Activated T-helper 17 cell treated with anti-CD3 and anti-CD28 coated beads, Interleukin-2, amount 50 U/mL, for 72 hours (primary cell): ENCODE measurements at regions not wholly inside any gene's neighbourhood (a gene's known extent, or its start where the extent isn't known, plus 50 kb on each side); places are given as distances from the start of the nearest gene placed in this dataset.
"Not testable (repeated sequence)": the region's sequence is repeated elsewhere in the genome, so short reads cannot be mapped to it uniquely, and the experiment has no call there.

ENCODE experiments used
- ATAC-seq: fragments of 150-1000 bp; cut with Tn5 transposase; replicated peaks from 2 replicates; pipeline ENCODE4 v1.10.0; 2021; ENCODE audit warnings: mild to moderate bottlenecking, moderate library complexity
- H3K27ac Mint-ChIP-seq: one replicate; pipeline ENCODE4 v1.8.0; 2022; ENCODE audit warnings: mixed read lengths
- H3K27me3 Mint-ChIP-seq: one replicate; pipeline ENCODE4 v1.8.0; 2022; ENCODE audit warnings: mixed read lengths
- H3K36me3 Mint-ChIP-seq: one replicate; pipeline ENCODE4 v1.8.0; 2022; ENCODE audit warnings: low read depth, mild to moderate bottlenecking, mixed read lengths
- H3K4me1 Mint-ChIP-seq: one replicate; pipeline ENCODE4 v1.8.0; 2022; ENCODE audit warnings: mixed read lengths
- H3K4me3 Mint-ChIP-seq: one replicate; pipeline ENCODE4 v1.8.0; 2022; ENCODE audit warnings: mild to moderate bottlenecking, mixed read lengths
- H3K9me3 Mint-ChIP-seq: one replicate; pipeline ENCODE4 v1.8.0; 2022; ENCODE audit warnings: mixed read lengths

DNA sequence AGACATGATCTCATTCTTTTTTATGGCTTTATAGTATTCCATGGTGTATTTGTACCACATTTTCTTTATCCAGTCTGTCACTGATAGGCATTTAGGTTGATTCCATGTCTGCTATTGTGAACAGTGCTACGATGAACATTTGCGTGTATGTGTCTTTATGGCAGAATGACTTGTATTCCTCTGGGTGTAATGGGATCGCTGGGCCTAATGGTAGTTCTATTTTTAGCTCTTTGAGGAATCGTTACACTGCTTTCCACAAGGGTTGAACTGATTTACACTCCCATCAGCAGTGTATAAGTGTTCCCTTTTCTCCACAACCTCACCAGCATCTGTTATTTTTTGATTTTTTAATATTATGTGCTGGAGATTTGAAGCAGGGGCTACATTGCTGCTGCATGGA lies 102.8 kb upstream of the PMEPA1 start:
- peaks cover 14% of the 10 kb centered on the region for H3K27me3 Mint-ChIP-seq
- not testable (repeated sequence) for H3K9me3 Mint-ChIP-seq, ATAC-seq, H3K36me3 Mint-ChIP-seq, H3K4me1 Mint-ChIP-seq, H3K4me3 Mint-ChIP-seq, H3K27ac Mint-ChIP-seq

DNA sequence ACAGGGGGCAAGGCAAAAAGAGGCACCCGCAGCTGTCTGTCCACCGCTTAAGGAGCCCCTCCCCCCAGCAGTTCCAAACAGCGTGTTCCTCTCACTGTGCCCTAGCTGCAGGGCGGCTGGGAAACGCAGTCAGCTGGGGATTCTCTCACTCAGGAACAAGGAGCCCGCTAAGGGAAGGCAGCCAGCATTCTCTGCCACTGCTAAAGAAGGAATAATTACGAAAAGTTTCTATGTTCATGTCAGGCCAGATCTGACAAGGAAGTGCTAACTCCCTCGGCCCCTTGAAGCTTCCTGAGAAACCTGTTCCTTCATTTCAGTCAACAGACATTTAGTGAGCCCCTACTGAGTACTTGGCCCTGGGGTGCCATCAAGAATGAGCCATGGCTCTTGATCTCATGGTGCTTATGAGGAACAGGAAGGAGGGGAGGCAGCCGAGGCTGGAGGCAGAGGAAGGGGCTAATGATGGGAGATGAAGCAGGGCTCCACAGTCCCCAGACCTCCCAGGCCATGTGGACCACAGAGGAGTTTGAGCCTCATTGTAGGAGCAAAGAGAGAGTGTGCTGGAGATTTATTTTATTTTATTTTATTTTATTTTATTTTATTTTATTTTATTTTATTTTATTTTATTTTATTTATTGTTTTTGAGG lies 101.7 kb upstream of the PMEPA1 start:
- Mint-ChIP-seq H3K36me3 (no peaks in the 10 kb centered on the region), H3K27me3 (peaks cover 24% of the 10 kb centered on the region), H3K9me3 (no peaks in the 10 kb centered on the region), H3K27ac (no peak overlapping the region), H3K4me1 (peaks cover 2% of the 10 kb centered on the region), H3K4me3 (no peak overlapping the region)
- no peak for ATAC-seq

DNA sequence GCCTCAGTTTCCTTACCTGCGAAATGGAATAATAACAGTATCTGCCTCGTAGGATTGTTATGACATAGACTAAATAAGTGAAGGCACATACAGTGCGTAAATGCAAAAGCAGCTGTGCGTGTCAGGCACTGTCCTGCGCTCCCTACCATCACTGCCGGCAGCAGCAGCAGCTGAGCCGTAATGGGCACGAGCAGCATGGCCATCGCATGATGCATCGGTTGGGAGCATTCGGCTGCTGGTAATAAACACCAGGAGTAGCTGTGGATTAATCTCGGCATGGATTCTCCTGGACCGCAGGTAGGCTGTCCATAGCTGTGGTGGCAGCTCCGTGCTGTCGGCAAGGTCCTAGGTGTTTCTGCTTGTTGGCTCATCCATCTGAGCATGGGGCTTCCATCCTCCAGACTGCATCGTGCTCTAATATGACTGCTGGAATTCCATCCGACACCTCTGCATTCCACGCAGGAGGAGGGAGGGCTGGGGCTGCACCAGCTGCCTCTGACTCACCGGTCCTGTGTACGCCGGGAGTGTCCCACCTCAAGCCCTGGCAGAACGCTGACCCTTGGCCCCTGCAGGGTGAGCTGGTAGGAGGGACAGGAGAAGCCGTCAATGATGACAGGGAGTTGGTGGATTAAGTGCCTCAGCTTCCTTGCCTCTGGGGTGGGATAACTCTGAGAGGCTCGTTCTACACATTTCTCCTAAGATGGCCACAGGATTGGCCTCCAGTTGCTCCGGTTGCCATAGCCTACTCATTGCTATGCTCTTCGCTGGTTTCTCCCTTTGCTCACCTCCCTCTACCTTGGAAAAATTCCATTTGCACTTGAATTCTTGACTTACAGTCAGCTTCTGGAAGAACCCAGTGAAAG lies 100.9 kb upstream of the PMEPA1 start:
- Mint-ChIP-seq H3K27ac (no peak overlapping the region), H3K4me1 (peaks cover 4% of the 10 kb centered on the region), H3K36me3 (no peaks in the 10 kb centered on the region), H3K4me3 (no peak overlapping the region), H3K9me3 (no peaks in the 10 kb centered on the region), H3K27me3 (peaks cover 25% of the 10 kb centered on the region)
- ATAC-seq: no peak

DNA sequence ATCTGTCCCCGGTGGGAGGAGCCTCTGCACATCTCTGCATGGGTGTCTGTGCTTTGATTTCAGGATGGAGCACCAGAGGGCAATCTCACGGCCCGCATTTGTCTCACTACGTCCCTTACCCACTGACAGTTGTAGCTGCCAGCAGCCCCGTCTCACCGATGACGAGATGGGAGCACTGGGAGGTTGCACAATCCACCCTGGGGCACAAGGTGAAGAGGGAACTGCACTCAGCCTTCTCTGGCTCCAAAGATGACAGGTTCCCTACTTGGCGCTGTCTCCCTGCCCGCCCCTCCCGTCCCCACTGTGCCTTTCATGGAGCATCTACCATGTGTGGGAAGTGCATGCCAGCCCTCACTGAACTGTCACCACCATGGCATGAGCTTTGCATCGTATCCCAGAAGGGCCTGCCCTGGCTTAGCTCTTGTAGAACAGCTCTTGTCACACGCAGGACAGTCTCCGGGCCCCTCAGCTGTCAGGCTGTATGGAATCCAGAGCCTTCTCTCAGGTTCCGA lies 99.9 kb upstream of the PMEPA1 start:
- Mint-ChIP-seq H3K9me3 (no peaks in the 10 kb centered on the region), H3K4me3 (no peak overlapping the region), H3K36me3 (no peaks in the 10 kb centered on the region), H3K27me3 (peaks cover 31% of the 10 kb centered on the region), H3K4me1 (peaks cover 4% of the 10 kb centered on the region), H3K27ac (no peak overlapping the region)
- ATAC-seq: no peak

DNA sequence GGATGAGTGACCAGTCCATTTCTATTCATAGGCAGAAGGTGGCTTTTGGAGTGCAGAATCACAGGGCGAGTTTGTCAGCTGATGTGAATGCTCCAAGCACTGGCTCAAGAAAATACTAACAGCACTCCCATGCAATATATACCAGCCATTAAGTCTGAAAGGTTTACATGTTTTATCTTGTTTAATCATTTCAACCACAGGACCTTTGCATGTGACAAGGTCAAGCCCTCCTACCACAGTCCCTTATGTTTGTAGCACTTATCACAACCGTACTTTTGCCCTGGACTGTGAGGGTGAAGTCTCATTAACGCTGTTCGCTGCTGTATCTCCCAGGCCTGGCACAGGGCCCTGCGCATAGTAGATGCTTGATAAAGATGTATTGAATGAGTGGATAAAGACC lies 99.3 kb upstream of the PMEPA1 start:
- H3K27me3 Mint-ChIP-seq: peaks cover 25% of the 10 kb centered on the region
- H3K9me3 Mint-ChIP-seq: no peaks in the 10 kb centered on the region
- H3K4me1 Mint-ChIP-seq: peaks cover 4% of the 10 kb centered on the region
- H3K27ac Mint-ChIP-seq: no peak overlapping the region
- ATAC-seq: no peak
- no peak overlapping the region for H3K4me3 Mint-ChIP-seq
- no peaks in the 10 kb centered on the region for H3K36me3 Mint-ChIP-seq

DNA sequence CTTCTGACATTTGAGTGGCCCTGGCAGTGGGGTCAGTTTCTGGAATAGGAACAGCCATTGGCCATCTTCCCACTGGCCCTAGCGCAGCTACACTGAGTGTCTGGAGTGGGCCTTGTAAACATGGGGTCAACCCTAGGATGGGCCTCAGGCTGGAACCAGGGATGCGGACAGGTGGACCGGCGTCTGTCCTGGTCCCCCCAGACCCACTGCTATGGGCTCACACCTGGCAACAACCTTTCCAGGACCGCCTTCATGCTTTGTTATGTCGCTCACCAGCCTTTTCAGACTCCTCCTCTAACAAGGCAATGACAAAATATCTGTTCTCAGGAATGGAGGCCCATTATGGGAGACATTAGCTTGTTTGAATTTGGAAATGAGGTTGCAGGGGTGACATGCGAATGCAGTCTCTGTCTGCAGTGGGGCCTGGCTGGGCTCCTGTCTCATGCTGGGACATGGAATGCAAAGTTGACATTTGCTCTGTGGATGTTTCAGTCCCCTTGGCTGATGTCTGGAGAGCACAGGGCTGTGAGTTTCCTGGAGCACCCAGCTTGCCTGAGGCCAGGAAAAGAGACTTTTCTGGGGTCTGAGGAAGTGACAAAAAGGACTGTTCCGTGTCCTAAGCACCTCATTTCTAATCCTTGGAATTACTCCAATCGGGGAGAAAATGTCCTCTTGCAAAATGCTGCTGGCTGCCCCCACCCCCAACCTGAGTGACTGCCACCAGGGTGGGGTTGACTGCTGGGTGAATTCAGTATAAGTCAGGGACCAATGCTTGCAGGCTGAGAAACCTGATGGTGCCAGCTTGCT lies 98.7 kb upstream of the PMEPA1 start:
- Mint-ChIP-seq H3K9me3 (no peaks in the 10 kb centered on the region), H3K4me3 (no peak overlapping the region), H3K27me3 (peaks cover 25% of the 10 kb centered on the region), H3K4me1 (peaks cover 4% of the 10 kb centered on the region), H3K27ac (no peak overlapping the region), H3K36me3 (no peaks in the 10 kb centered on the region)
- no peak for ATAC-seq

DNA sequence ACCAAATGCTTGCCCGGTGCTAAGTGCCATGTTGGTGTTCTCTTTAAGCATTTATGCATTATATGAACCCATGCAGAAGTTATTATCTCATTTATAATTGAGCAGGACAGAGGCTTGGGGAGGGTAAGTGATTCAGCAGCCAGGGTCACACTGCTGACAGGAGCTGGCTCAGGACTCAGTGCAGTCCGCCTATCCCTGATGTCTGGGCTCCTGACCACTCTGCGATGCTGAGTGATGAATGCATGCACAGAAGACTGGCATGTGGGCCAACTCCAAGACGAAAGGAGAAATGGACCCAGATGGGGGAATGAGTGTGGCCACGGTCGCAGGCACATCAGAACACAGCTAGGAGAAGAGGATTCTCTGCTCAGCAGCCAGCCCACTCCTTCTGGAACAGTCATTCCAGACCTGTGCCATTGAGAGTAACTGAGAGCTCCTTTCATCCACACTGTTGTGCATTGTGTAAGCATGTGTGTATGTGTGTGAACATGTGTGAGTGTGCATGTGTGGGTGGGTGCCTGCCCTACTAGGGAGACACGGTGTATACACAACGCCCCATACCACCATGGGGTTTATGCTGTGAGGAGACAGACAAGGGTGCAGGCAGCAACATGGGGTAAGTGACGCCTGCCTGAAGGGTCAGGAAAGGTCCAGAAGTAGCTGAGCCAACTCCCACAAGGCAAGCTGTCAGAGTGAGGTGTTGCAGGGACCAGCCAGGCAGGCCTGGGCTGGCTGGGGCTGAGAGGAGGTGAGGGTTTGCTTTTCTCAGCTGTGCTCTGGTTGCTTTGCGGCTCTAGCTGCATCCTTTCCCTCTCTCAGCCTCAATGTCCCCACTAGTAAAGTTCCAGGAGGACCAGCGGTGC lies 97.8 kb upstream of the PMEPA1 start:
- no peaks in the 10 kb centered on the region for H3K36me3 Mint-ChIP-seq
- no peak for ATAC-seq
- no peaks in the 10 kb centered on the region for H3K9me3 Mint-ChIP-seq
- H3K4me3 Mint-ChIP-seq: no peak overlapping the region
- H3K27ac Mint-ChIP-seq: no peak overlapping the region
- H3K4me1 Mint-ChIP-seq: peaks cover 4% of the 10 kb centered on the region
- peaks cover 25% of the 10 kb centered on the region for H3K27me3 Mint-ChIP-seq

DNA sequence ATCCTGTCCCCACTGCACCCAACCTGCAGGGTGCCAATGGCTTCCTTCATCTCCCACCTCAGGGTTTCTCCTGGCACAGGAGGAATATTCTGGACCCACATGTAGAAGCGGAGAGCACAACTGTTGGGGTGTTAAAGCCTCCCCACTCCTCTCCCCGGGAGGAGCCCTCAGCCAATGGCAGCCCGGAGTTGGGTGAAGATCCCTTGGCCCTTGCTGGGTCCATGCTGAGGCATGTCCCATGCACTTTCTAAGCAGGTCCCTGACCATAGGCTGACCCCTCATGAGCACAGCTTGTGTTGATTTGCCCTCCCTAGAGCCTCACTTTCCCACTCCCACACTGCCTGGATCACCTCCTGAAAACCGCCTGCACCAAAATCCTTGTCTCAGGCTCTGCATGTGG lies 97.2 kb upstream of the PMEPA1 start:
- Mint-ChIP-seq H3K9me3 (no peaks in the 10 kb centered on the region), H3K4me3 (no peak overlapping the region), H3K4me1 (peaks cover 4% of the 10 kb centered on the region), H3K36me3 (no peaks in the 10 kb centered on the region), H3K27me3 (peaks cover 21% of the 10 kb centered on the region), H3K27ac (no peak overlapping the region)
- ATAC-seq: no peak

DNA sequence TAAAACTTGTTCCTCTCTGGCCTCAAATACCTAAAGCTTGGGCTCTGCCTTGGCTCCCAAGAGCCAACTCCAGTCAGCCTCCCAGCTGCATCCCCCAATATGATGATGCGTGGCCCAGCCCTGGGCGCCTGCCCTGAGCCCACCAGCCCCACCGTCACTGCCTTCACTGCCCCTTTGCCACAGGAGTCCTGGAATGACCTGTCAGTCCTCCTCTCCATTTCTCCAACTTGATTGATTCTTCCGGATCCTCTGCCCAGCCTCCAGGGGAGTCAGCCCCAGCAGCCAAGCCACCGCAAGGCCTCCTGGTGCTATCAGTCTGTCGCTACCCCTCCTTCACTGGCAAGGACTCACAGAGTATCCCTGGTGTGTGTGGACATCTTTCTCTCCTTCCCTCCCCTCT lies 96.7 kb upstream of the PMEPA1 start:
- no peaks in the 10 kb centered on the region for H3K36me3 Mint-ChIP-seq
- no peak overlapping the region for H3K27ac Mint-ChIP-seq
- peaks cover 18% of the 10 kb centered on the region for H3K27me3 Mint-ChIP-seq
- peaks cover 4% of the 10 kb centered on the region for H3K4me1 Mint-ChIP-seq
- H3K9me3 Mint-ChIP-seq: no peaks in the 10 kb centered on the region
- no peak overlapping the region for H3K4me3 Mint-ChIP-seq
- ATAC-seq: no peak

DNA sequence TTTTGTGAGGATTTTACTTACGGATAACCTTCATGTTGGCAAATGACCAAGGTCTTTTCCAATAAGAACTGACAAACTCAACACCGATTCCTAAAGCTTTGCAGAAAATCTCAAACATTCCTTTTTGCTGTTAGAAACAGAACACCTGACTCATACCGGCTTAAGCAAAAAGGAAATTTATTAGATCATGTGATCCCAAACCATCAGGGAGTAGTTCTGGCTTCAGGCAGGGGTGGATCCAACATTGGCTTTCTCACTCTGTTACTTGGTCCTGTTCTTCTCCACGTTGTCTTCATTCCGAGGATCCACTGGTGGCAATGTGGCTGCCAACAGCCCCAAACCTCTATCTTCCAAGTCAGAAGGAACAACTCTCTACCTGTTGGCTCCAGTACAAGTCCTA lies 95.9 kb upstream of the PMEPA1 start:
- no peaks in the 10 kb centered on the region for H3K9me3 Mint-ChIP-seq
- no peak for ATAC-seq
- no peak overlapping the region for H3K27ac Mint-ChIP-seq
- no peaks in the 10 kb centered on the region for H3K36me3 Mint-ChIP-seq
- no peak overlapping the region for H3K4me3 Mint-ChIP-seq
- H3K4me1 Mint-ChIP-seq: peaks cover 4% of the 10 kb centered on the region
- H3K27me3 Mint-ChIP-seq: peaks cover 18% of the 10 kb centered on the region

DNA sequence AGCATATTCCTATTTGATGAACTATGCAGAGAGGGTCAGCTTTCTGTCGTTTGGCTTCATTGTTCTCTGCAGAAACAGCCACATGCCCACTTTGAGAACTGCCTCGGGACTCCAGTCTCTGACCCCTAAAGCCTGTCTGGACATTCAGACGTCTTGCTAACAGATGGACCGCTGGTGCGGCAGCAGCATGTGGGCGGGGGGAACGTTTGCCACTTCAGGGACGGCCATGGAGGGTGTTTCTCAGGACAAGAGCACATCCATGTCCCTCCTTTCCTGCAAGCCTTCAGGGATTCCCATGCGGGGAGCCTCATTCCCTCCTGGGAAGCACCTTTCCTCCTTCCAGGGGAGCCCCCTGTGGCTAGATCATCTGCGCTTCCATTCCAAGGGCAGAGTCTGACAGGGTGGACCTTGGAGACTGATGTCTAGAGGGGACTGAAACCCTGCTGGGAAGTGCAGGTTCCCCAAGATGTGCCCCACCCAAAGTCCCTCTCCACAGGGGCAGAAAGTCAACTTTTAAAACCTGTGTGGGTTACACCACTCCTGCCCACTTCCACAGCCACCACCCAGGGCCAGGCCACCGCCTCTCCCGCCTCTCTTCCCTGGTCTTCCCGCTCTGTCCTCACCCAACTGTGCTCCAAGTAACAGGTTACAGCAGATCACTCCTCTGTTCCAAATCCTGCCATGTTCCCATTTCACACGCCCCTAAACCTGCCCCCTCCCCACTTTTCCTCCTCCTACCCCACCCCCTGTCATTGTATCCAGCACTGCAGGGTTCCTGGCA lies 94.8 kb upstream of the PMEPA1 start:
- no peaks in the 10 kb centered on the region for H3K9me3 Mint-ChIP-seq

DNA sequence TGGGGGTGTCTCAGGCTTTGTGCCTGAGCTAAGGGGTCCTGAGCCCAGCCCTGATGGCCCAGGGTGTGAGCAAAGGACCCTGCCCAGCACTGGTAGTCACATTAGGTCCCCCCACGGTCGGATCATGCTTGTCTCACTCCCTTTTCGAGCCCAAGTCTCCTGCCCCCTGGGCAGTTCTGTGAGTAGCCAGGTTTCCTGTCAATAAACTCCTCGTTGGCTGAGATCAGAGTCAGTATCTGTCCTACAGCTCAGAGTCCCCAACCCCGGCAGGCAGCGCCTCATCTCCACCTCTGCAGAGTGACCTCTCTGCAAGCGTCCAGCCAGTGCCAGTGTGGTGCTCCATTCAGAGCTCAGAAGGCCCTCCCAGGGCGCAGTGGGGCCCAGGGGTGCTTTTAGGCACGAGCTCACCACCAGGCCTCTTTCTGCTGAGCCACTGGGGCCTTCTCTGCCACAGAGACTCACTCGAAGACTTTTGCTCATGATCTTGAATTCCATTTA lies 93.7 kb upstream of the PMEPA1 start:
- Mint-ChIP-seq H3K4me3 (no peak overlapping the region), H3K9me3 (no peaks in the 10 kb centered on the region), H3K27me3 (peaks cover 18% of the 10 kb centered on the region), H3K27ac (no peak overlapping the region), H3K4me1 (peaks cover 4% of the 10 kb centered on the region), H3K36me3 (no peaks in the 10 kb centered on the region)
- no peak for ATAC-seq

More for the DNA sequence above, 94.8 kb upstream of the PMEPA1 start:
- ATAC-seq: no peak
- Mint-ChIP-seq H3K36me3 (no peaks in the 10 kb centered on the region), H3K27ac (no peak overlapping the region), H3K4me1 (peaks cover 4% of the 10 kb centered on the region), H3K27me3 (peaks cover 18% of the 10 kb centered on the region), H3K4me3 (no peak overlapping the region)

DNA sequence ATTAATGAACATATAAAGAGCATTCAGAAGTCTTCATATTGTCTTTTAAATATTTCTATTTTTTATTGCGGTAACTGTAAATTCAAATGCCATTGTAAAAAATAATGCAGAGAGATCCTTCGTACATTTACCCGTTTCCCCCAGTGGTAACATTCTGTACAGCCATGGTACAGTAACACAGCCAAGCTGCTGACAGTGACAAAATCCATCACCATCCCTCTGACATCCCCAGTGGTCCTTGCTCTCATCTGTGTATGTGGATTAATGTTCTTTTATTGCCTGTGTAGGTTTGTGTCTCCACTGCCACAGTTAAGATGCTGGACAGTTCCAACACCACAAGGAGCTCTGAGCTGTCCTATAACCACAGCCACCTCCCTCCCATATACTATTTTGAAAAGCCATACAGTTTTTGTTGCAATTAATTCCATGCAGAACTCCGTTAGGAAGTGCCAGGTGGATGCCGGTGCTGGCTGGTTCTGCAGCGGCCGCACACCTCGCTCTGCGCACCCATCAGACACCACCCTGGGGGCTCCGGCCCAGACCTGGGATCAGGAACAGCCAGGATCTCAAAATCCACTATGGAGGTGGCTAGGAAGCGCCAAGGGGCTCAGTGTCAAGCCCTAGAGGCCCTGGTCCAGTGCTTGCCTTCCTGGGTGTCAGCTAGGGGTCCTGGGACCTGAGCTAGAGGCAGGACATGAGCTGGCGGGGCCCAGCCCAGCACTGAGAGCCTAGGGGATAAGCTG lies 93.1 kb upstream of the PMEPA1 start:
- Mint-ChIP-seq H3K27ac (no peak overlapping the region), H3K36me3 (no peaks in the 10 kb centered on the region), H3K4me3 (no peak overlapping the region), H3K27me3 (peaks cover 18% of the 10 kb centered on the region), H3K9me3 (no peaks in the 10 kb centered on the region), H3K4me1 (peaks cover 4% of the 10 kb centered on the region)
- ATAC-seq: no peak
